Activated T-cell treated with anti-CD3 and anti-CD28 coated beads, Interleukin-2, amount 50 U/mL, for 72 hours (primary cell): ENCODE measurements at regions not wholly inside any gene's neighbourhood (a gene's known extent, or its start where the extent isn't known, plus 50 kb on each side); places are given as distances from the start of the nearest gene placed in this dataset.

Experiments
- ATAC-seq, 2 donors: fragments of 150-1000 bp; cut with Tn5 transposase; replicated peaks in 1 of 2; 2 replicates each; pipeline ENCODE4 v1.10.0; 2021; ENCODE audit warnings: moderate library complexity in 2 of 2, mild to moderate bottlenecking in 1 of 2
- DNase-seq, 2 donors: peaks; one replicate each; pipeline ENCODE4 v3.0.0; 2021 to 2022; ENCODE audit warnings: mixed read lengths in 1 of 2
- H3K27ac Mint-ChIP-seq: one replicate; pipeline ENCODE4 v1.8.0; 2022; ENCODE audit warnings: mild to moderate bottlenecking, moderate library complexity, mixed read lengths
- H3K27me3 Mint-ChIP-seq: one replicate; pipeline ENCODE4 v1.8.0; 2022; ENCODE audit warnings: low read depth, mixed read lengths
- H3K36me3 Mint-ChIP-seq, 2 donors: one replicate each; pipeline ENCODE4 v1.8.0; 2022; ENCODE audit warnings: mixed read lengths in 2 of 2, mild to moderate bottlenecking in 1 of 2; ENCODE audit not compliant: insufficient read depth in 2 of 2
- H3K4me1 Mint-ChIP-seq: one replicate; pipeline ENCODE4 v1.8.0; 2022; ENCODE audit warnings: low read depth, mixed read lengths
- H3K4me3 Mint-ChIP-seq, 2 donors: one replicate each; pipeline ENCODE4 v1.8.0; 2022; ENCODE audit warnings: mild to moderate bottlenecking in 2 of 2, mixed read lengths in 2 of 2, moderate library complexity in 2 of 2
- H3K9me3 Mint-ChIP-seq, 2 donors: one replicate each; pipeline ENCODE4 v1.8.0; 2022; ENCODE audit warnings: mixed read lengths in 2 of 2

GRCh38 chr4:33873791-33874190 is 2370.5 kb downstream of the ARAP2 start:
- DNase-seq (no peak), ATAC-seq (no peak)
- Mint-ChIP-seq H3K4me1 (no peaks in the 10 kb centered on the region), H3K36me3 (no peaks in the 10 kb centered on the region), H3K27ac (no peak overlapping the region), H3K9me3 (peaks cover 13 to 20% of the 10 kb centered on the region in 2 donors), H3K4me3 (no peak overlapping the region), H3K27me3 (no peaks in the 10 kb centered on the region)

- DNase-seq: no peak
- peaks cover 8 to 27% of the 10 kb centered on the region in 2 donors for H3K9me3 Mint-ChIP-seq
- no peak overlapping the region for H3K4me3 Mint-ChIP-seq
- H3K4me1 Mint-ChIP-seq: no peaks in the 10 kb centered on the region
- H3K27ac Mint-ChIP-seq: no peak overlapping the region
- no peaks in the 10 kb centered on the region for H3K36me3 Mint-ChIP-seq
- no peak for ATAC-seq
- H3K27me3 Mint-ChIP-seq: no peaks in the 10 kb centered on the region
Observed at GRCh38 chr4:33878710-33879109, 2365.6 kb downstream of the ARAP2 start.

GRCh38 chr4:33881176-33881575 is 2363.1 kb downstream of the ARAP2 start:
- H3K9me3 Mint-ChIP-seq: peaks cover 4 to 26% of the 10 kb centered on the region in 2 donors
- H3K4me1 Mint-ChIP-seq: no peaks in the 10 kb centered on the region
- H3K4me3 Mint-ChIP-seq: no peak overlapping the region
- no peaks in the 10 kb centered on the region for H3K36me3 Mint-ChIP-seq
- ATAC-seq: no peak
- no peaks in the 10 kb centered on the region for H3K27me3 Mint-ChIP-seq
- H3K27ac Mint-ChIP-seq: no peak overlapping the region
- DNase-seq: no peak

- Mint-ChIP-seq H3K36me3 (peaks cover 0 to 1% of the 10 kb centered on the region in 2 donors), H3K4me3 (no peak overlapping the region), H3K4me1 (no peaks in the 10 kb centered on the region), H3K27ac (no peak overlapping the region), H3K27me3 (no peaks in the 10 kb centered on the region), H3K9me3 (peaks cover 3 to 18% of the 10 kb centered on the region in 2 donors)
- ATAC-seq (no peak), DNase-seq (no peak)
Observed at GRCh38 chr4:33882246-33882990, 2361.9 kb downstream of the ARAP2 start.

GRCh38 chr4:33883111-33883510 is 2361.2 kb downstream of the ARAP2 start:
- no peaks in the 10 kb centered on the region for H3K4me1 Mint-ChIP-seq

GRCh38 chr4:33886356-33886755 is 2358.0 kb downstream of the ARAP2 start:
- Mint-ChIP-seq H3K4me1 (no peaks in the 10 kb centered on the region), H3K4me3 (no peak overlapping the region), H3K36me3 (peaks cover 0 to 1% of the 10 kb centered on the region in 2 donors), H3K27me3 (no peaks in the 10 kb centered on the region), H3K9me3 (peaks cover 5 to 10% of the 10 kb centered on the region in 2 donors), H3K27ac (no peak overlapping the region)
- no peak for ATAC-seq
- DNase-seq: no peak

More at GRCh38 chr4:33883111-33883510, 2361.2 kb downstream of the ARAP2 start:
- Mint-ChIP-seq H3K27ac (no peak overlapping the region), H3K27me3 (no peaks in the 10 kb centered on the region), H3K9me3 (peaks cover 8 to 13% of the 10 kb centered on the region in 2 donors), H3K36me3 (peaks cover 0 to 1% of the 10 kb centered on the region in 2 donors), H3K4me3 (no peak overlapping the region)
- ATAC-seq (no peak), DNase-seq (no peak)

GRCh38 chr4:33890841-33891240 is 2353.5 kb downstream of the ARAP2 start:
- ATAC-seq (no peak), DNase-seq (no peak)
- Mint-ChIP-seq H3K4me1 (no peaks in the 10 kb centered on the region), H3K27ac (no peak overlapping the region), H3K9me3 (peaks cover 4 to 13% of the 10 kb centered on the region in 2 donors), H3K4me3 (no peak overlapping the region), H3K27me3 (no peaks in the 10 kb centered on the region), H3K36me3 (peaks cover 0 to 1% of the 10 kb centered on the region in 2 donors)

GRCh38 chr4:33911959-33912358 is 2332.4 kb downstream of the ARAP2 start:
- no peak overlapping the region for H3K27ac Mint-ChIP-seq
- H3K4me3 Mint-ChIP-seq: no peak overlapping the region
- DNase-seq: no peak
- no peak for ATAC-seq
- no peaks in the 10 kb centered on the region for H3K36me3 Mint-ChIP-seq
- H3K27me3 Mint-ChIP-seq: no peaks in the 10 kb centered on the region
- no peaks in the 10 kb centered on the region for H3K4me1 Mint-ChIP-seq
- peaks cover 3 to 5% of the 10 kb centered on the region in 2 donors for H3K9me3 Mint-ChIP-seq

GRCh38 chr4:33914386-33914785 is 2329.9 kb downstream of the ARAP2 start:
- Mint-ChIP-seq H3K4me3 (no peak overlapping the region), H3K4me1 (no peaks in the 10 kb centered on the region), H3K27me3 (no peaks in the 10 kb centered on the region), H3K9me3 (no peaks in the 10 kb centered on the region), H3K36me3 (no peaks in the 10 kb centered on the region), H3K27ac (no peak overlapping the region)
- no peak for ATAC-seq
- DNase-seq: no peak

- H3K9me3 Mint-ChIP-seq: peaks cover 10 to 15% of the 10 kb centered on the region in 2 donors
- no peak overlapping the region for H3K27ac Mint-ChIP-seq
- no peaks in the 10 kb centered on the region for H3K27me3 Mint-ChIP-seq
- no peaks in the 10 kb centered on the region for H3K36me3 Mint-ChIP-seq
- H3K4me1 Mint-ChIP-seq: no peaks in the 10 kb centered on the region
- DNase-seq (no peak), ATAC-seq (no peak)
- no peak overlapping the region for H3K4me3 Mint-ChIP-seq
Observed at GRCh38 chr4:33923469-33923868, 2320.8 kb downstream of the ARAP2 start.

GRCh38 chr4:33924239-33924638 is 2320.1 kb downstream of the ARAP2 start:
- Mint-ChIP-seq H3K4me1 (no peaks in the 10 kb centered on the region), H3K36me3 (no peaks in the 10 kb centered on the region), H3K27ac (no peak overlapping the region), H3K9me3 (peaks cover 10 to 15% of the 10 kb centered on the region in 2 donors), H3K27me3 (no peaks in the 10 kb centered on the region), H3K4me3 (no peak overlapping the region)
- no peak for DNase-seq
- no peak for ATAC-seq

- Mint-ChIP-seq H3K27me3 (no peaks in the 10 kb centered on the region), H3K9me3 (peaks cover 10 to 13% of the 10 kb centered on the region in 2 donors), H3K27ac (no peak overlapping the region), H3K4me3 (no peak overlapping the region), H3K36me3 (no peaks in the 10 kb centered on the region), H3K4me1 (no peaks in the 10 kb centered on the region)
- ATAC-seq (no peak), DNase-seq (no peak)
Observed at GRCh38 chr4:33924811-33925210, 2319.5 kb downstream of the ARAP2 start.

- DNase-seq (no peak), ATAC-seq (no peak)
- H3K4me1 Mint-ChIP-seq: no peaks in the 10 kb centered on the region
- H3K36me3 Mint-ChIP-seq: peaks cover 0 to 2% of the 10 kb centered on the region in 2 donors
- H3K9me3 Mint-ChIP-seq: peaks cover 6 to 7% of the 10 kb centered on the region in 2 donors
- H3K27ac Mint-ChIP-seq: no peak overlapping the region
- H3K4me3 Mint-ChIP-seq: no peak overlapping the region
- no peaks in the 10 kb centered on the region for H3K27me3 Mint-ChIP-seq
Observed at GRCh38 chr4:33930497-33930896, 2313.8 kb downstream of the ARAP2 start.

- Mint-ChIP-seq H3K27me3 (no peaks in the 10 kb centered on the region), H3K27ac (no peak overlapping the region), H3K4me1 (no peaks in the 10 kb centered on the region), H3K36me3 (peaks cover 0 to 2% of the 10 kb centered on the region in 2 donors), H3K9me3 (peaks cover 5 to 7% of the 10 kb centered on the region in 2 donors), H3K4me3 (no peak overlapping the region)
- DNase-seq (no peak), ATAC-seq (no peak)
Observed at GRCh38 chr4:33931026-33931425, 2313.3 kb downstream of the ARAP2 start.
